ENCODE measurements at regions not wholly inside any gene's neighbourhood (a gene's known extent, or its start where the extent isn't known, plus 50 kb on each side); places are given as distances from the start of the nearest gene placed in this dataset.
"Not testable (repeated sequence)": the region's sequence is repeated elsewhere in the genome, so short reads cannot be mapped to it uniquely, and the experiment has no call there.

- DNase-seq: no peak
These were observed 236.9 kb downstream of the BCAS1 start for GRCh38 chr20:53833333-53834061.

GRCh38 chr20:53832499-53832898 is 237.9 kb downstream of the BCAS1 start:
- no peak for DNase-seq

DNA sequence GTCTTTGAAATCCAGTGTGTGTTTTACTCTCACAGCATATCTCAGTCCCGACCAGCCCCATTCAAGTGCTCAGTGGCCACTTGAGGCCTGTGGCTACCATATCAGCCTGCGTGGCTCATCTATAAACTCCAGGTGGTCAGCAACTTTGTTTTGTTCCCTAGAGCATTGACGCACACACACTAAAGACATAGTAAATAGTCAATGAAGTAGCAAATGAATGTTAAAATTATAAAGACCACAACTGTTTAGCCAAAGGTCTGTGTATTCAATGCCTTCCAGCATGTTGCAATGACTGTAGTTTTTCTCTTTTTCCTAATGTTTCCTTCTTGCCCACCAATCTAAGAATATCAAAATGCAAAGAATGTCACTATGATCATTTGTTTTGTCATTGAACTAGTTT is 238.2 kb upstream of the ZNF217 start:
- no peak for DNase-seq

DNA sequence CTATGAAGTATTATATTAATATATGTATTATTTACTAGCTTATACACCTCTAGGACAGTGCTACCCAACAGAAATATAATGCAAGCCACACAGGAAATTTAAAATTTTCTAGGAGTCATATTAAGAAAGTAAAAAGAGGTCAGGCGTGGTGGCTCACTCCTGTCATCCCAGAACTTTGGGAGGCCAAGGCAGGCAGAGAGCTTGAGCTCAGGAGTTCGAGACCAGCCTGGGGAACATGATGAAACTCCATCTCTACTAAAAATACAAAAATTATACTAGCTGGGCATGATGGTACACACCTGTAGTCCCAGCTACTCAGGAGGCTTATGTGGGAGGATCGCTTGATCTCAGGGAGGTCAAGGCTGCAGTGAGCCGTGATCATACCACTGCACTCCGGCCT is 237.6 kb upstream of the ZNF217 start:
- no peak for DNase-seq

DNA sequence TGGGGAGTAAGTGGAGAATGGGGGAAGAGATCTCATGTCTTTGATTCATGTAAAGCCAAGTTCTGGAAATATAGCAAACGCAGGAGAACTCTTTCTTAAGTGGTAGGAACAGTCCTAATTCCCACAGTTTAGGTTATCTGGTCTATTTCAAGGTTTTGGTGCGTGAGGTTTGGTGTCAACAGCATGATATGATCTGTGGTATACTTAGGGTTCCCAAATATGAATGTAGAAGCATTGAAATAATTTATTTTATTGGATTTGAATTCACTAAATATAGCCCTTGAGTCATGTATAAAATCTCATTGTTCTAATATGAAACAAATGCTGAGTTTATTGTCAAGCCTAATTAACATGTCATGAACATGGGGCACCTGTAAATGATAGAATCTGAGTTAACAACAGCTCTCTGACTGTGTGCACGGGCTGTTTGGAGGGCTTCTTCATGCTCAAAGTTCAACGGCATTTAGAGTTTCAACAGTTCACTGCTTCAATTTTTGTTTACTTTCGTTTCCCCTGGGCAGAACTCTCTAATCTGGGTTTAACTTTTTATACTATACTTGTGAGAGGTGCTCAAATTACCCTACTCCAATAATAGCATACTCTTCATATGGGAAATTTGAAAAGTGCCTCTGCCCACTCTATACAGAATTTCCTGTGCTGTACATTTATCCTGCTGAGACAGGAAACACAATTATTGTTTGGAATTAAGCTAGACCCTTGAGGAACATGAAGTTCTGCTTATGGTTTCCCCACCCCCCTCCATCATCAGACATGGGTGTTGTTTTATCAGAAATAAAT is 236.3 kb upstream of the ZNF217 start:
- DNase-seq: no peak

GRCh38 chr20:53829255-53829723 is 235.7 kb upstream of the ZNF217 start:
- no peak for DNase-seq

DNA sequence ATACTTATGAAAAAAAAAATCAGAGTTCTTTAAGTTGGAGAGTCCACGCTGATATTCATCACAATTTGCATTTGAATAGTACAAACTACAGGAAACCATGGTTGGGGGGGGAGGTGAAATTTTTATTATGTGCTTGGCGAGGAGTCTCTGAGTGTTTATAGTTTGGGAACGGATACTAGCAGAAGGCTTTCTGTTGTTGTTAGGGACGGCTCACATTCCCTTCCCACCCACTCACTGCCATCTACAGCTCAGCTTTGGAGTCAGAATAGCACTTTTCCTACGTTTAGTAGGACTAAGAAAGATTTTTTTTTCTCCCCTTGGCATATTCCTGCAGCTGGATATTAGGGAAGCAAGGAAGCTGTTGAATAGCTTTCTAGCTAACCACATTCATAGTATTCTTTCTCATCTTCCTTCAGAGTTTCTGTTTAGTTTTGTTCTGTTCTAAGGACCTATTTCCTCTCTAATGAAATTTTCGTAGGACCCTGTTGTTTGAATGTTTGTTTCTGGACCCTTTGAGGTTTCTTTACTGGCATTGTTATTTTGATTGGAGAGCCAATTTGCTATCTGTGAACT is 235.1 kb upstream of the ZNF217 start:
- no peak for DNase-seq

GRCh38 chr20:53828088-53828681 is 234.5 kb upstream of the ZNF217 start:
- no peak for DNase-seq

- no peak for DNase-seq
These were observed 233.9 kb upstream of the ZNF217 start for GRCh38 chr20:53827292-53828087.

- DNase-seq: no peak
These were observed 233.1 kb upstream of the ZNF217 start for GRCh38 chr20:53826597-53827291.

DNA sequence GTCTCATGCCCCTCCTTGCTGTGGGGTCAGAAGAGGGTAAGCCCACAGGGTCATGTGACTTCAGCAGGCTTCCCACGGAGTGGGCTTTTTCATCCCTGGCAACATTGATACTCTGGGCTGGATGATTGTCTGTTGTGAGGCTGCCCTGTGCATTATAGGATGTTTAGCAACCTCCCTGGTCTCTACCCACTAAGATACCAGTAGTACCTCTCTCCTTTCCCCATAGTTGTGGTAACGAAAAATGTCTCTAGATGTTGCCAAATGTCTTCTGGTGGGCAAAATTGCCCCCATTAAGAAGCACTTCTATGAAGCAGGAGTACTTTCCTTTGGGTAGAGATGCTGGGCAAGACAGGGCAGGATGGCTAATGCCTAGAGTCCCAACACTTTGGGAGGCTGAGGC is 232.5 kb upstream of the ZNF217 start:
- DNase-seq: no peak

GRCh38 chr20:53825282-53825681 is 231.6 kb upstream of the ZNF217 start:
- no peak for DNase-seq

DNA sequence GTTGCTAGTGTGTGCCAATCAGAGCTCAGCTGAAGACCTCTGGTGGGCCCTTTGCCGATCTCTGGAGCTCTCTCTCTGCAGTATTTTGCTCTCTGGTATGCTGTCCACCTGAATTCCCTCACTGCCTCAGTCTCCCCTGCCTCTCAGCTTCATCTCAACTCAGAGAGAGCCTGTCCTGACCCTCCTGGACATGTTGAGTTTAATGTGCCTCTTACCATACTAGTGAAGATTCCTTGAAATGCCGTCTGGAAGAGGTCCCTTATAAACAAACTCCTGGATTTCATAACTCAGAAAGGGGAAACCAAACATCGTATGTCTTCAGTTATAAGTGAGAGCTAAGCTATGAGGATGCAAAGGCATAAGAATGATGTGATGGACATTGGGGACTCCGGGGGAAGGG is 231.1 kb upstream of the ZNF217 start:
- DNase-seq: no peak

DNA sequence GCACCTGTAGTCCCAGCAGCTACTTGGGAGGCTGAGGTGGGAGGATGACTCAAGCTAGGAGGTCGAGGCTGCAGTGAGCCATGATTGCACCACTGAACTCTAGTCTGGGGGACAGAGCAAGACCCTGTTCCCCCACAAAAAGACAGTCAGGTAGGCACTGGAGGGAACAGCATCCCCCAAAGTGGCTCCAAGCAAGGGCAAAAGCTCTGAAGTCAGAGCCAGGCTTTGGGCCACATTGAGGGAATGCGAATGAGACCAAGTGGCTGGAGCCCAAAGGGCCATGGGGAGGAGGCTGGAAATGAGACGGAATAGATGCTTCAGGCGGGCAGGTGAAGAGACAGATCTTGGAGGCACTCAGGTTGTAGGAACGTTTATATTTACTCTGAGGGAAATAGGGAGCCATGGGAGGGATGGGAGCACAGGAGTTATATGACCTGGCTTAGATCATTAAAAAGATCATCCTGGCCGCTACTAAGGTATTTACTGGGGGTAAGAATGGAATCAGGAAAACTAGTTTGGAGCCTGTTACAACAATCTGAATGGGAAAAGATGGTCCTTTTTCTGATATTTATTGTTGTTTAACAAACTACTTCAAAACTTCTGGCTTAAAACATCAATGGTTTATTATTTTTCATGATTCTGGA is 229.6 kb upstream of the ZNF217 start:
- DNase-seq: no peak

- no peak for DNase-seq
These were observed 228.9 kb upstream of the ZNF217 start for GRCh38 chr20:53822534-53822933.

DNA sequence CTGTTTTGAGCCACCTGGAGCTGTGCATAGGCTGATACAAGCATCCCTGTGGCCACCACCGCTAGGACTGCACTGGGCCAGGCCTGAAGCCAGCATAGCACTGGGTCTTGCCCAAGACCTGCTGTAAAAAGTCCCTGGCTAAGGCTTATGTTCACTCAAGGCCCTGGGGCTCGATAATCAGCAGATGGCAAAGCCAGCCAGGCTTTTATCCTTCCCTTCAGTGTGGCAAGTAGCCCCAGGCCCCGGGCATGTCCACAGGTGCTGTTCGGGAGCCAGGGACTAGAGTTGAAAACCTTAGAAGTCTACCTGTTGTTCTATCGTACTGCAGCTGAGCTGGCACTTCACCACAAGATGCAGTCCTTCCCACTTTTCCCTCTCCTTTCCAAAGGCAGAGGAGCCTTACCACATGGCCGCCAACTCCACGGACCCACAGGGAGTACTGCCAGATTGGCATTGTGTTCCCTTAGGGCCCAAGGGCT is 226.4 kb upstream of the ZNF217 start:
- no peak for DNase-seq

- DNase-seq: no peak
These were observed 225.0 kb upstream of the ZNF217 start for GRCh38 chr20:53818457-53819177.

- DNase-seq: not testable (repeated sequence)
These were observed 223.9 kb upstream of the ZNF217 start for GRCh38 chr20:53817513-53817912.

- DNase-seq: no peak
These were observed 223.3 kb upstream of the ZNF217 start for GRCh38 chr20:53816872-53817398.

GRCh38 chr20:53815509-53815908 is 221.9 kb upstream of the ZNF217 start:
- no peak for DNase-seq
